ENCODE measurements at regions not wholly inside any gene's neighbourhood (a gene's known extent, or its start where the extent isn't known, plus 50 kb on each side); places are given as distances from the start of the nearest gene placed in this dataset.
"Not testable (repeated sequence)": the region's sequence is repeated elsewhere in the genome, so short reads cannot be mapped to it uniquely, and the experiment has no call there.

DNA sequence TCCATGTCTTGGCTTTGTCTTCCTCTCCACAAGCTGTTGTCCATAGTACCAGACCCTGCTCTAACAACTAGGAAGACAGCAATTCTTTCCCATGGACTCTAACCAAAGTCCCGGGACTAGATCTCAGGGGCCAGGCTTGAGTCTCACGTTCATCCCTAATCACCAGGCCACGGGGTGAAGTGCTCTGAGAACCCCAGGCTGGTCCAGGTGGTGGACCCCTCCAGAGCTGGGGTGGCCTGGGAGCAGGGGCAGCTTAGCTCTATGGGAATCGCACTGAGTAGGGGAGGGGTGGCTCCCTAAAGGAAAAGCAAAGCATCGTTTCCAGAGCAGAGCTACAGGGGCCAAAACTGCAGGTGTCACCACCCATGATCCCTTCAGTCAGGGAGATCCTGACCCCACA is 150.9 kb downstream of the TPRA1 start:
- DNase-seq (ENCODE audit: low spot score): no peak

DNA sequence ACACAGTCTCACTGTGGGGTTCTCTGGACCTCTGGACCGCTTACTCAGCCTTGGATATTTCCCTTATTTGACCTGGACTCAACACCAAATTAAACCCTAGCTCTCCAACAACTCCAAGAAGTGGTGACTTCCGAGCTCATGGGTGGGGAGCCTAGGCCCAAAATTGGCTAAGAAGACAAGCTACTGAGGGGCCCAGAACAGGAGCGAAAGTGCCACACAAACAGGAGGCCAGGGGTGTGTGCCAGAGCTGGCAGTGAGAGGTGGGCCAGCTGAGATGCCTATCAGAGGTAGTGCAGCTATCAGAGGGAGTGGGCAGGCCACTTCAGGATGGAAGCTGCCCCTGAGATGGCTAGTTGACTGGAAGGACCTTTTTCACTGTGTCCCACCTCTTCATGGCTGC is 151.1 kb upstream of the PRR20G start:
- no peak for DNase-seq (ENCODE audit: low spot score)

DNA sequence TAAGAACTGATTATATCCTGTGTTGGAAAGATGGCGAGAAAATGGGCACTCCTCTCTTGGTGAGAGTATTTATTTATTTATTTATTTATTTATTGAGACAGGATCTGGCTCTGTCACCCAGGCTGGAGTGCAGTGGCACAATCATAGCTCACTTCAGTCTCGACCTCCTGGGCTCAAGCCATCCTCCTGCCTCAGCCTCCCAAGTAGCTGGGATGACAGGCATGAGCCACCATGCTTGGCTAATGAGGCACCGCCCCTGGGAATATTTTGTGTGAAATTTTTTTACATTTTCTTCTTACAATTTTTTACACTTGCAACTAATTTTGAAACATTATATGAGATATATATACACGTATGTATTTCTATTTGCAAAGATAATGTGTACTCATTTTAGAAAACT is 150.5 kb upstream of the PRR20G start:
- DNase-seq (ENCODE audit: low spot score): no peak

DNA sequence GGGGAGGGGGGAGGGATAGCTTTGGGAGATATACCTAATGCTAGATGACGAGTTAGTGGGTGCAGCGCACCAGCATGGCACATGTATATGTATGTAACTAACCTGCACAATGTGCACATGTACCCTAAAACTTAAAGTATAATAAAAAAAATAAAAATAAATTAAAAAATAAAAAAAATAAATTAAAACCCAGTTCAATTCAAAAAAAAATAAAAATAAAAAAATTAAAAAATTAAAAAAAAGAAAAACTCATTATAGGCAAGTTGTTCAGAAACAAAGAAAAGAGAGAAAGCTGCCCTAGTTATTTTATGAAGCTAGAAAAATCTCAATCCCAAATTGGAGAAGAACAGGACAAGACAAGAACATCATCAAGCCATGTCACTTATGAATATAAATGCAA is 147.5 kb upstream of the PRR20G start:
- not testable (repeated sequence) for DNase-seq (ENCODE audit: low spot score)

DNA sequence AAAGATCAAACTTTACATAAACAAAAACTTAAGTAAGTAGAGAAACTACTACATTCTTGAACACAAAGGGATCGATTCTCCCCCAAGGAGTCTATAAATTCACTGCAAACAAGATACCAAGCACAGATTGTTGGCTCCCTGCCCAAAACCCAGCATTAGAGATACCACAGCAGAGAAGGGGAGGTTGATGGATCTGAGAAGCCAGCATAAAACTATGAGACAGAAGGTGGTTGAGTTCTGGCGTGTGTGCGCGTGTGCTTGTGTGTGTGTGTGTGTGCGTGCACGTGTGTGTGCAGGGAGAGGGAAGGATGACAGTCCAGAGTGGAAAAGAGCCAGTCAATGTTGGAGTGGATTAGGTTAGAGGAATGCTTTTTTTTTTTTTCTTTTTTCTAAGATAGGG is 143.2 kb upstream of the PRR20G start:
- DNase-seq (ENCODE audit: low spot score): no peak

DNA sequence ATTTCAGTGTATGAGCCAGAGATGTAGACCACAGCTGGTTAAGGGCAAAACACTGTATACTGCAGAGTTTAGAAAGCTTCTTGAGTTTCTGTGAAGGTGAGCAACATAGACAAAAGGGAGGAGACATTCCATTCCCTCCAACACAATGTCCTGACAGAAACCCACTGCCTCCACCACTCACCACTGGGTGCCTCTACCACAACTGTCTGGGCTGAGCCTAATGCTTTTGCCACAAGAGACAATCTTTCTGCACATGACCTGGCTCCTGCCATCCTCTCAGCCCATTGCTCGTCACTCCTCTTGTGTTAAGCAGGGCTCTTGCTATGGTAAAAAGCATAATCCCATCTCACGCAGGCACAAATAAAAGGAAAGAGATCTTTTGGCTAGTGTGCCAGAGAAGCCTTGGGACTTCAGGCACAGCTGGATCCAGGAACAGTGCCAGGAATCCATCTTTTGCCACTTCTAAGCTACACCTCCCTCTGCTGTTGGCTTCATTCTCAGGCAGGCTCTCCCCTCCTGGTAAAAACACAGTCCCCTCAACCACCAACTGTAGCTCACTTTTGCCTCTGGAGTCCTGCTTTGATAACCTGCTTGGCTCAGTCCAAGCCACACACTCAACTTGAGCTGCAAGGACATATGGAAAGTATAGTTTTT is 140.6 kb upstream of the PRR20G start:
- no peak for DNase-seq (ENCODE audit: low spot score)

DNA sequence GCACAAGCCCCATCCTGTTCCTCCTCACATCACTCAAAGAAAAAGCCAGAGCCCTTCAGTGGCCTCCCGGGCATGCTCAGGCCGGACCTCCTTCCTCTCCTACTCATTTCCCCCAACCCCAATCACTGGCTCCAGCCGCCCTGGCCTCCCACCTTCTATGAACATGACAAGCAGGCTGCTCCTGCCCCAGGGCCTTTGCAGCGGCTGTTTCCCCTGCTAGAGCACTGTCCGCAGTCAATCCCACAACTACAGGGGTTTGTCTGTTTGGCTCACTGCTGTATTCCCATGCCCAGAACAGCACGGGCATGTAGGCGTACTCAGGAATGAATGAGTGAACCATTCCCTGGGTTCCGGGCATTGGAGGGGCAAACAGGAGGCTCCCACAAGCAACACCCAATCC is 139.8 kb upstream of the PRR20G start:
- DNase-seq (ENCODE audit: low spot score): no peak

DNA sequence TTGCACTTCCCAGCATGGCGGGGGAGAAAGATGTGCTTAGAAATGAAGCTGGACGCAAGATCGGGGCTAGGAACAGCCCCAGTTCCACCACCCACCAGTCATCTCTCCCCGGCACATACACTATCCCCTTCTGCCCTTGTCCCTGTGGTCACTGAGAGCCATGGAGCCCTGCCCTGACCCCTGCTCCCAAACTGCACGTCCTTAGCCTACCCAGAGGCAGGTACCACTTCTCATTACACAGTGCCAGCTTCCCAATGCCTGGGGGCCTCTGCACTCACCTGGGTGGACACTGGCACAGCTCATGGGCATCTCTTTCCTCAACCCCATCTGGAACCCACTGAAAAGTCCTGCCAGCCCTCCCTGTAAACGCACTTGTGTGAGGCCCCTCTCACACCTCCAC is 139.3 kb upstream of the PRR20G start:
- DNase-seq (ENCODE audit: low spot score): no peak

DNA sequence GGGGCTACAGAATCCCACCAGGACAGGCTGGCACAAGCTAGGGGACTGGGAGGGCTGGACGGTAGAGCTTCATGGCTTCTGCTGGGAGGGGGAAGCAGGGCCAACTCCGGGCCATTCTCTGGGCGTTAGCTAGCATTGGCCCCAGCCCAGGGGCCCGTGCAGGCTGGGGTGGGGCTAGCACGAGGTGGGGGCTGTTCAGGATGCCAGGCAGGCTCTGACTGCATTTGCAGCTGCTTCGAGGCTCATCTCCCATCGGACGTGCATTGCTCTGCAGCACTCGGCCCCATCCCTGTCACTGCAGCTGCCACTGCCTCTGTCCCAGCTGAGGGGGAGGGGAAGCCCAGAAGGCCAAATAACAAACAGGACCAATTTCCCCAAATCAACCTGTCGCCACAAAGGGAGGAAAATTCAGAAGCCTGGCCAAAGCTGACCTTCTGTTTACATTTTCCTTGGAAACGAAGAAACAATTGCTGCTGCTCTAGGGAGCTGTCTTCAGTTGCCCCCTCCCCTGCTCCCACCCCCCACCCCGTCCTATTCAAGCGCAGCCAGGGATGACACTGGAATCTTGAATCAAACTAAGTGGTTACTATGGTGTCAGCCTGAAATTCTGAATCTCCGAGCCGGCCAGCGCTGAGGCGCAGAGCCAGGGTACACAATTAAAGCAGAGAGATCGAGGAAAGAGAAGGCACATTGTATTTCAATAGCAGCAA is 138.8 kb upstream of the PRR20G start:
- no peak for DNase-seq (ENCODE audit: low spot score)

DNA sequence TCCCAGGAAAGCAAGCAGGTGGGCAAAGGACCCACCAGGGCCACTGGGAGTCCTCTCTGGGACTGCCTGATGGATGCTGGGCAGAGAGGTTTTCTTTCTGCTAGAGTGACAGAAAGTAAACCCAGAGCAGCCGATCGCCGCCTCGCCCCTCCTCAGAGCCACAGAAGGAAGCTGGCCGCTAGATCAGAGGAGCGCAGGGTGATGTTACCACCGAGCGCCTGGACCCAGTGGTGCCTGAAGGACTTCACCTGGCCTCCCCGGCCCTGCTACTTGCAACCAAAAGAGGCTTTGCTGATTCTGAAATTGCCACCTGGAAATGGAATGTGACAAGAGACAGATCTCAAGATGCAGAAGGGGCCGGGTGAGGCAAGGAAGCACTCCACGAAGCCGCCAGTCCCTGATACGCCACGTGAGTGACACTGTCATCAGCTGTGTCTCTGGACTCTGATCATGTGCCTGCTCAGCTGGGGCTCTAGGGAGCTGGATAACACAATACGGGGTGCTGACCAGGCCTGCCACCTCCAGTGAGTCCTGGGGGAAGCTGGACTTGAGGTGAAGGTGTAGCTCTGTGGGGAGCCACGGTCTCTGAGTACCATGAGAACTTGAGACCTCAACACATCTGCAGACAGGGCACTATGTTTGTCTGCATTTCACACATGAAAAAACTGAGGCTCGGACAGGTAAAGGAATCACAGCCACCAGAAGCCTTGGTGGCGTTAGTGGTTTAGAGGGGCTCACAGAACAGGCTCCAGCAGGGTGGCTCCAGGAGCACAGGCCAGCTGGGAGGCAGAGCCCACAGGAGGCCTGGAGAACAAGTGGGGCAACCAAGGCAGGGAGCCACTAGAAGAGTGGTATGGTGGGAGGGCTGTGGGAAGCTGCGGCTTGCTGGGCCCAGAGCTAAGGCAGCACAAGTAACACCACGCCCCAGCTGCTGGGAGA is 137.9 kb upstream of the PRR20G start:
- DNase-seq (ENCODE audit: low spot score): no peak

DNA sequence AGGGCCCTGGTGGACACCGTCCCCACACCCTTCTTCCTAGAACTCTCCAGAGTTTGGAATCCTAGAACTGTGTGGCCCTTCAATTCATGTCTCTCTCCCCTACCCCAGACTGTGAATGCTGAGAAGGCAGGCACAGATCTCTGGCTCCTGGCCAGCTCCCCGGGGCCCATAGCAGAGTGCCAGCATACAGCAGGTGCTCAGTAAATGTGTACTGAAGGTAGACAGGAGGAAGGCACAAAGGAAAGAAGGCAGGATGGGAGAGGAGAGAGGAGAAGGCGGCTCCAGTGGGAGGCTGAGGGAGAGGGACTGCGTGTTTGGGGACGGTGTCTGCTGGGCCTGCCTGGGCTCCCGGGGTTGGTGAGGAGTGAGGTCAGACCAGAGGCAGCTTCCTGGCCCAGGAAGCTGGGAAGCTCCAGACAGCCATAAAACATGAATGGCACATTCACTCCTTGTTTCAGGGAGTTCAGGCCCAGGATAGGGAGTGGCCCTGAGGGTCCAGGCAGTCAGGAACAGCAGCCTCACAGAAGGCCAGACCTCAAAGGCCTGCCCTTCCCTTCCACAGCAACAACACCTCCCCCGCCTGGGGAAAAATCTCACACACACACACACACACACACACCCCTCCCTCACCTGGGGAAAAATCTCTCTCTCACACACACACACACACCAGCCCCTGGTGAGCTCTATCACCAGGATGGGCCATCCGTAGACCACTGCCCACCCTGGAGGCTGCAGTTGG is 137.1 kb upstream of the PRR20G start:
- no peak for DNase-seq (ENCODE audit: low spot score)

DNA sequence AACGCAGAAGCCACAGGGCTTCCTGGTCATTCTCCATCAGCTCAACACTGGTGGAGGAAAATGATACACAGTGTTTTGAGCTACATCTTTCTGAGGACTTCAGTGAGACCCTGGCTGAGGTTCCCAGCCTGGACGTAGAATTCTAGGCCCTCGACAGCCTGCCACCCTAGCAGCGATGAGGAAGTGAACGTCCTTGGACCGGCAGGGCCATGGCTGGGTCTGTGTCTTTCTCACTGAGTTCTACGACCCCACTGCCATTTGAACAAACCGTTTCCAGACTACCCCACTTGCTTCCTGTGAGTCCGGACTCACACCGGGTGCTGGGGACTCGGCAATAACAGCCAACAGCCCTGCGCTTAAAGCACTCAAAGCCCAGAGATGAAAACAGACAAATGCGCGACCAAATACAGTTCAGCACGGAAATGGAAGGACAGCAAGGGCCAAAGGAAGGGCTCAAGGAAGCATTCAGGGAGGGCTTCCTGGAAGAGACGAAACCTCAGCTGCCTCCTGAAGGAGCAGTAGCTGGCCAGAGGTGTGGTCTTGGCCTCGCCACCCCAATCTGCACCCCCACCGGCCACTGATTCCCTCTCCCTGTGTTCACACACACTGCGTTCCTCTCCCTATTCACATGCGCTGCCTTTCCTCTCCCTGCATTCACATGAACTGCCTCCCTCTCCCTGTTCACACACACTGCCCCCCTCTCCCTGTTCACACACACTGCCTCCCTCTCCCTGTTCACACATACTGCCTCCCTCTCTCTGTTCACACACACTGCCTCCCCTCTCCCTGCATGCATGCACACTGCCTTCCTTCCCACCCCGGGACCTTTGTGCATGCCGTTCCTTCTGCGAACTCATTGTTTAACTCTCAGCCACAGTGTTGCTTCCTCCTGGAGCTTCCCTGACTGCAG is 136.3 kb upstream of the PRR20G start:
- DNase-seq (ENCODE audit: low spot score): no peak

DNA sequence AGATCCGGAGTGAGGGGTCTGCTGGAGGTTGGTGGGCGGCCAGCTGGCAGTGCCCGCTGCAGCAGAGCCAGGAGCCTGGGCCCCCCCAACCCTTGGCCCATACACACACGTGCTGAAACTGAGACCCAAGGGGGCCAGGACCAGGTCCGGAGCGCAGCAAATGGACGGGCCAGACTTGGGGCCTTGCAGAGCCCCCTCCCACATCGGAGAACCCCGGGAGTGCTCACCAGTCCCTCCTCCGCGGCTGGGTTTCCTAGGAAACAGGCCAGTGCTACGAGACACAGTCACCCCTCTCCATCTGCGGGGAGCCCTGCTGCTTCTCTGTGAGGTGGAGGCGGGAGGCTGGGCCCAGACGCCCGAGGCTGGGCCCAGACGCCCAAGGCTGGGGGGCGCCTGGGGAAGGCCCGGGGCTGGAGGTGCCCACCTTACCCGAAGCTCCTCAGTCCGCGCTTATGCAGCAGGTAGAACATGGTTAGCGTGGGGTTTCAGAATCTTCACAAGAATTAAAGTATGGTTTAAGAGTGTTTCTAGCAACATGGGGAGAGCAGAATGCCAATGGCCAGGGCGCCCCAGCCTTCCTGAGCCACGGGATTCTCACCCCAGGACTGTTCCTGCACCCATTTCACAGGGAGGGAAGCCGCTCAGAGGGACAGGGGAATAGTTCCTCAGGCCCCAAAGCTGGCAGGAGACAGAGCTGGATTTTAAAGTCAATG is 135.0 kb upstream of the PRR20G start:
- DNase-seq (ENCODE audit: low spot score): no peak

DNA sequence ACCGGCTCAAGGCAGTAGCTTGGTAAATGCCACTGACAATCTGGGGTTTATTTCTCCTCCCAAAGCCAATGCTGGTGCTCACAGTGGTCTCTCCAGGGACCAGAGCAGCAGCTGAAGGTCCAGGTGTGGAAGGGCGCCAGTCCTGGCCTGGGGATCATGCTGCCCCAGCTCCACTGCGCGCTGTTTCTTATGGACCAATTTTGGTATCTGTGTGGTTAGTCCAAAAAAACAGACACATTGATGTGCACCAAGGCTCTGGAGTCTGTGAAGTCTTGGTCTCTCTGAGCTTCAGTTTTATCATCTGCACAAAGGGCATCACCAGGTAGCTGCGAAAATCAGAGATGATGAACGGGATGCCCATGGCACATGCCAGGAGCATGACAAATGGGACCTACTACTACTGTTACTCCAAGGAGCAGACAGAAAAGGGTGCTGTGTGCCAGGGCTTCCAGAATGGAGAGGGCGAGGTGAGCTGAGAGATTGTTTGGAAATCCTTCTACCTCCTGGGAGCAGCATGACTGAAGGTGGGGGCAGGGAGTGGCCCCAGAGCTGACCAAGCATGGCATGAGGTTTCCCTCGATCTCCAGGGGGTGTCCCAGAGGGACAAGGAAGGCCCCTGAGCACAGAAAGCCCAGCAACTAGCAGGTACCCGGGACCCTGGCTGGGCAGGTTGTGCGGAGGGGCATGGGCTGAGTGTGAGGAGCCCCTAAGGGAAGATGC is 134.3 kb upstream of the PRR20G start:
- no peak for DNase-seq (ENCODE audit: low spot score)

DNA sequence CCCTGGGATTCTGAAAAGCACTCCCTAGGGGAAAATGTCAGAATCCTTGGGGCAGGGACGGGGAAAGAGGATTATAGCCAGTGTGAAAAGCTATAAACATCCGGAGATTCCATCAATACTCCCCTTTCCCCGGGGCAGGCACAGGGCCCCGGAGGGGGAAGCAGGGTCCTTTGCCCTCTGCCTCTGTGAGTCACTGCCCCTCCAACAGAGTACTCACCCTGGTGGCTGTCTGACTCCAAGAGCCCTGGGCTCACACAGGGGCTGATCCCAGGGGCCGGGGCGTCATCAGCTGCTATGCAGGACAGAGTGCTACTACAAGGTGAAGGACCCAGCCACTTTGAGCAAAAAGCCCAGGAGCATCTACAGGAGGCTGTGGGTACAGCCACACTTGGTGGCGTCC is 133.0 kb upstream of the PRR20G start:
- no peak for DNase-seq (ENCODE audit: low spot score)

DNA sequence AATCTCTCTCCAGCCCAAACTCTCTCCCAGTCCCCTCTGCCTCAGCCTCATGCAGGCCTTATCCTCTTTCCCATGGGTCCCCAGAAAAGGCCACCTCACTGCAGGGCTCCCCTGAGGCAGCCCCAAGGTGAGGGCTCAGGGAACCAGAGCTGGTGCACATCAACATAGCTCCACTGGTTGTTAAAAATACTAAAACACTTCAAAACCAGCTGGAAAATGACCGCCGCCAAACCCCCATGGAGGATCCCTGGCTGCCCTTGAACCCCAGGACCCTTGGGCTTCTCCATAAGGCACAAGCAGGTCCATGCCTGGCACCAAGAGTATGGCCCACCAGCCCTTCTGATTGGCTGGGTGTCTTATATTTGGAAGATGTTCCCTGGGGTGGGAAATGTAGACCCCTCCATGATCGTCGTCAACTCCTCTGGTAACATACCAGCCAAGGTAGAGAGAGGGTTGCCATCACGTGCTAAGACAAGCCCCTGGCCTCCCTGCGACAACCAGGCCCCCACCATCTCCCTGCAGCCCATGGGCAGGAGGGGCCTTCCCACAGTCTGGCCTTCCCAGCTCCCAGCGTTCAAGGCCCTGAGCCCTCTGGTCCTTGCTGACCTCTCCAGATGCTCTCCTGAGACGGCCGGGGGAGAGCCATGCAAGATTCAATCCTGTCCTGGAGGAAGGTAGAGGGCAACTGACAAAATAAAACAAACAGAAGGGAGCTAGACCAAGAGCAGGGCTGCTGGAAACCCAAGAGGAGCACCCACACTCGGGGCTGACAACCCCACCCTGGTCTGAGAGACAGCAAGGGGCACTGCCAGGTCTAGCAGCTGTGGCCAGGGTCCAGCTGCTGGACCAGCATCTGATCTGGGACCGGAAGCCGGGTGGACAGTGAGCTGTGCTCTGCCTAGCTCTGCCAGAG is 132.1 kb upstream of the PRR20G start:
- DNase-seq (ENCODE audit: low spot score): no peak

DNA sequence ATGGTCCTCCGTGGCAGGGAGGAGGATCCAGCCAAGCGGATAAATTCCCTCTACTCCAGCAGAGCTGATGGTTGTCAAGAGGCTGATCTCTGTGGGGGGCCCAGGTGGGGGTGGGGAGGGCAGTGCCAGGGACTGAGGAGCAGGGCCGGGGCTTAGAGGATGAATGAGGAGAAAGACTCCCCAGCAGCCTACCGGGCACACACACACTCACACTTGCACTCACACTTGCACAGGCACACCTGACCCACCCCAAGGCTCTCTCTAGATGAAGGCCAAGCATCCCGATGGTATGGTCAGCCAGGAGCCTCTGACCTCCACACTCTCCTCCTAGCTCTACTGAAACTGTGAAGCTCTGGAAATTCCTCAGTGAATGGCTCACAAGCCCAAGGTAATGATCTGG is 131.3 kb upstream of the PRR20G start:
- no peak for DNase-seq (ENCODE audit: low spot score)

DNA sequence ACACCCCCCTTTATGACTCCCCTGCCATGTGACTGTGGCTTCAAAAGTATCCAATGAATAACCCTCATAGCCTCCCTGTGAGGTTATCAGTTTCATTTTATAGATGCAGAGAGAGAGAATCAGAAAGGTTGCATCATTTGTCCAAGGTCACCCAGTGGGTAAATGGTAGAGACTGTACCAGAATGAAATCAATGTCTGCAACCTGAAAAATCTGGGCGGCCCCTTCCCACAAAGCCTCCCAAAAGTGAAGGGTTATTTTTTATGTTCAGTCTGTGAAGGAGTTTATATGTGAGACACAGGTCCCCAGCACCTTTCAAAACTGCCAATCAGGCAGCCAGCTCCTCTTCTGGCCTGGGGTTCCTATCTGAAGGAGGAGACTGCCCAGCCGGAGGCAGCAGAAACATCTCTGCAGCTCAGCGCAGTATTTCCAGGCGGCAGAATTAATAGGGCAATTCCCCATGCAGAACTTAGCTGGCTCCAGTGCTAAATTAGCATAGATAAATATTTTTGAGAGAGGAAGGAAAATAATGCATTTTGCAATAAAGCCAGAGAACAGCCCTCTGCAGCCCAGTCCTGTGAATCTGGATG is 130.8 kb upstream of the PRR20G start:
- DNase-seq (ENCODE audit: low spot score): no peak

Measured in GM03348 (cell line).